ENCODE measurements at regions not wholly inside any gene's neighbourhood (a gene's known extent, or its start where the extent isn't known, plus 50 kb on each side); places are given as distances from the start of the nearest gene placed in this dataset.
"Not testable (repeated sequence)": the region's sequence is repeated elsewhere in the genome, so short reads cannot be mapped to it uniquely, and the experiment has no call there.

GRCh38 chr5:162621726-162622263 lies 554.2 kb downstream of the GABRG2 start:
- DNase-seq (ENCODE audit: low read depth) = not testable (repeated sequence)

- DNase-seq (ENCODE audit: low read depth) = no peak
Measured at GRCh38 chr5:162624110-162624509, 556.5 kb downstream of the GABRG2 start.

GRCh38 chr5:162637481-162637880 lies 569.9 kb downstream of the GABRG2 start:
- DNase-seq (ENCODE audit: low read depth) = no peak

GRCh38 chr5:162638849-162639248 lies 571.3 kb downstream of the GABRG2 start:
- DNase-seq (ENCODE audit: low read depth) = no peak

GRCh38 chr5:162641142-162641813 lies 573.7 kb downstream of the GABRG2 start:
- DNase-seq (ENCODE audit: low read depth) = no peak

GRCh38 chr5:162654661-162655405 lies 587.3 kb downstream of the GABRG2 start:
- DNase-seq (ENCODE audit: low read depth) = no peak

GRCh38 chr5:162657076-162657475 lies 589.5 kb downstream of the GABRG2 start:
- DNase-seq (ENCODE audit: low read depth) = no peak

- no peak for DNase-seq (ENCODE audit: low read depth)
Measured at GRCh38 chr5:162664846-162665245, 597.3 kb downstream of the GABRG2 start.

GRCh38 chr5:162668926-162669325 lies 601.4 kb downstream of the GABRG2 start:
- no peak for DNase-seq (ENCODE audit: low read depth)

- DNase-seq (ENCODE audit: low read depth) = no peak
Measured at GRCh38 chr5:162672061-162672460, 604.5 kb downstream of the GABRG2 start.

GRCh38 chr5:162683284-162683683 lies 615.7 kb downstream of the GABRG2 start:
- DNase-seq (ENCODE audit: low read depth) = no peak

GRCh38 chr5:162684145-162684544 lies 616.6 kb downstream of the GABRG2 start:
- DNase-seq (ENCODE audit: low read depth) = no peak

- no peak for DNase-seq (ENCODE audit: low read depth)
Measured at GRCh38 chr5:162685302-162685701, 617.7 kb downstream of the GABRG2 start.

- DNase-seq (ENCODE audit: low read depth) = not testable (repeated sequence)
Measured at GRCh38 chr5:162696272-162696671, 628.7 kb downstream of the GABRG2 start.

GRCh38 chr5:162699361-162699760 lies 631.8 kb downstream of the GABRG2 start:
- DNase-seq (ENCODE audit: low read depth) = no peak

- DNase-seq (ENCODE audit: low read depth) = no peak
Measured at GRCh38 chr5:162703914-162704313, 636.3 kb downstream of the GABRG2 start.

- DNase-seq (ENCODE audit: low read depth) = no peak
Measured at GRCh38 chr5:162711244-162711643, 643.7 kb downstream of the GABRG2 start.

- no peak for DNase-seq (ENCODE audit: low read depth)
Measured at GRCh38 chr5:162719720-162720119, 652.1 kb downstream of the GABRG2 start.

- no peak for DNase-seq (ENCODE audit: low read depth)
Measured at GRCh38 chr5:162721125-162721524, 653.6 kb downstream of the GABRG2 start.

- DNase-seq (ENCODE audit: low read depth) = no peak
Measured at GRCh38 chr5:162752612-162753011, 684.8 kb upstream of the CCNG1 start.

GRCh38 chr5:162762119-162762518 lies 675.3 kb upstream of the CCNG1 start:
- DNase-seq (ENCODE audit: low read depth) = no peak

- no peak for DNase-seq (ENCODE audit: low read depth)
Measured at GRCh38 chr5:162769019-162769418, 668.4 kb upstream of the CCNG1 start.

GRCh38 chr5:162785673-162786072 lies 651.7 kb upstream of the CCNG1 start:
- DNase-seq (ENCODE audit: low read depth) = no peak
